ENCODE measurements at regions not wholly inside any gene's neighbourhood (a gene's known extent, or its start where the extent isn't known, plus 50 kb on each side); places are given as distances from the start of the nearest gene placed in this dataset.

- Mint-ChIP-seq H3K27ac (no peak overlapping the region), H3K9me3 (no peaks in the 10 kb centered on the region), H3K36me3 (no peaks in the 10 kb centered on the region), H3K4me3 (no peak overlapping the region), H3K27me3 (ENCODE audit: insufficient read depth, low read depth) (peaks cover 20% of the 10 kb centered on the region), H3K4me1 (peaks cover 35% of the 10 kb centered on the region)
- TF ChIP-seq EZH2 (IDR thresholded peaks at IDR 0.05), result no peak
- no peak for TF ChIP-seq EZH2phosphoT487 (IDR thresholded peaks at IDR 0.05)
- no peak for TF ChIP-seq CTCF (IDR thresholded peaks at IDR 0.05)
- H3K4me1 ChIP-seq, result peaks cover 47% of the 10 kb centered on the region
- no peaks in the 10 kb centered on the region for H3K79me2 ChIP-seq (ENCODE audit: low read depth)
- H3K27ac ChIP-seq, result no peak overlapping the region
- no peak for DNase-seq (ENCODE audit: low spot score)
- H4K20me1 ChIP-seq (ENCODE audit: low read depth), result no peaks in the 10 kb centered on the region
- H3K9me3 ChIP-seq (ENCODE audit: low read depth), result no peaks in the 10 kb centered on the region
- H3F3A ChIP-seq (ENCODE audit: low read depth), result peaks cover 30% of the 10 kb centered on the region
- no peak overlapping the region for H3K4me3 ChIP-seq
- H3K36me3 ChIP-seq, result no peaks in the 10 kb centered on the region
- peak overlapping the region; percentile 74 for H3K4me2 ChIP-seq
- no peak overlapping the region for H3K9ac ChIP-seq
- no peaks in the 10 kb centered on the region for H3K27me3 ChIP-seq
- no peak overlapping the region for H2AFZ ChIP-seq (replicated peaks)
These were observed 129.6 kb downstream of the MRM1 start for GRCh38 chr17:36730857-36731490.

- H4K20me1 ChIP-seq (ENCODE audit: low read depth), result no peaks in the 10 kb centered on the region
- H3K36me3 Mint-ChIP-seq, result no peaks in the 10 kb centered on the region
- peak overlapping the region; percentile 6 for H3K27ac Mint-ChIP-seq
- peaks cover 47% of the 10 kb centered on the region for H3K4me1 ChIP-seq
- H3K9me3 ChIP-seq (ENCODE audit: low read depth), result no peaks in the 10 kb centered on the region
- peak overlapping the region; percentile 63 for H3K4me3 Mint-ChIP-seq
- H3F3A ChIP-seq (ENCODE audit: low read depth), result peaks cover 30% of the 10 kb centered on the region
- H2AFZ ChIP-seq (replicated peaks), result no peak overlapping the region
- H3K9me3 Mint-ChIP-seq, result no peaks in the 10 kb centered on the region
- peaks cover 20% of the 10 kb centered on the region for H3K27me3 Mint-ChIP-seq (ENCODE audit: insufficient read depth, low read depth)
- H3K4me2 ChIP-seq, result peak overlapping the region; percentile 74
- peak; percentile 88 for DNase-seq (ENCODE audit: low spot score)
- H3K4me1 Mint-ChIP-seq, result peaks cover 35% of the 10 kb centered on the region
- H3K27ac ChIP-seq, result no peak overlapping the region
- no peaks in the 10 kb centered on the region for H3K79me2 ChIP-seq (ENCODE audit: low read depth)
- no peaks in the 10 kb centered on the region for H3K36me3 ChIP-seq
- peak overlapping the region; percentile 32 for H3K4me3 ChIP-seq
- H3K27me3 ChIP-seq, result no peaks in the 10 kb centered on the region
- H3K9ac ChIP-seq, result no peak overlapping the region
- TF ChIP-seq EZH2 (IDR thresholded peaks at IDR 0.05), result no peak
- TF ChIP-seq EZH2phosphoT487 (IDR thresholded peaks at IDR 0.05), result no peak
- TF ChIP-seq CTCF (IDR thresholded peaks at IDR 0.05), result no peak
These were observed 130.4 kb downstream of the MRM1 start for GRCh38 chr17:36731811-36732210.

GRCh38 chr17:36732351-36732750, 131.0 kb downstream of the MRM1 start:
- no peaks in the 10 kb centered on the region for H3K36me3 Mint-ChIP-seq
- peak overlapping the region; percentile 74 for H3K4me2 ChIP-seq
- peaks cover 18% of the 10 kb centered on the region for H3K27me3 Mint-ChIP-seq (ENCODE audit: insufficient read depth, low read depth)
- H3K4me3 ChIP-seq, result no peak overlapping the region
- H2AFZ ChIP-seq (replicated peaks), result no peak overlapping the region
- H3K4me3 Mint-ChIP-seq, result no peak overlapping the region
- H4K20me1 ChIP-seq (ENCODE audit: low read depth), result no peaks in the 10 kb centered on the region
- no peaks in the 10 kb centered on the region for H3K27me3 ChIP-seq
- no peak overlapping the region for H3K27ac Mint-ChIP-seq
- H3F3A ChIP-seq (ENCODE audit: low read depth), result peaks cover 30% of the 10 kb centered on the region
- H3K4me1 Mint-ChIP-seq, result peaks cover 33% of the 10 kb centered on the region
- H3K36me3 ChIP-seq, result no peaks in the 10 kb centered on the region
- no peaks in the 10 kb centered on the region for H3K79me2 ChIP-seq (ENCODE audit: low read depth)
- TF ChIP-seq EZH2 (IDR thresholded peaks at IDR 0.05) (no peak), CTCF (IDR thresholded peaks at IDR 0.05) (no peak), EZH2phosphoT487 (IDR thresholded peaks at IDR 0.05) (no peak)
- DNase-seq (ENCODE audit: low spot score), result no peak
- no peaks in the 10 kb centered on the region for H3K9me3 ChIP-seq (ENCODE audit: low read depth)
- H3K27ac ChIP-seq, result no peak overlapping the region
- no peak overlapping the region for H3K9ac ChIP-seq
- peaks cover 45% of the 10 kb centered on the region for H3K4me1 ChIP-seq
- no peaks in the 10 kb centered on the region for H3K9me3 Mint-ChIP-seq

All from neural progenitor cell (in vitro differentiated cells).